GM18861 (cell line): ENCODE measurements at regions not wholly inside any gene's neighbourhood (a gene's known extent, or its start where the extent isn't known, plus 50 kb on each side); places are given as distances from the start of the nearest gene placed in this dataset.
"Not testable (repeated sequence)": the region's sequence is repeated elsewhere in the genome, so short reads cannot be mapped to it uniquely, and the experiment has no call there.

Experiments
- ATAC-seq: cut with Tn5 transposase; IDR thresholded peaks from one replicate; pipeline ENCODE4 v1.9.1; 2021; ENCODE audit not compliant: unreplicated experiment

- ATAC-seq = not testable (repeated sequence)
These were observed 875.0 kb downstream of the LRFN5 start for GRCh38 chr14:42481714-42482113.

DNA sequence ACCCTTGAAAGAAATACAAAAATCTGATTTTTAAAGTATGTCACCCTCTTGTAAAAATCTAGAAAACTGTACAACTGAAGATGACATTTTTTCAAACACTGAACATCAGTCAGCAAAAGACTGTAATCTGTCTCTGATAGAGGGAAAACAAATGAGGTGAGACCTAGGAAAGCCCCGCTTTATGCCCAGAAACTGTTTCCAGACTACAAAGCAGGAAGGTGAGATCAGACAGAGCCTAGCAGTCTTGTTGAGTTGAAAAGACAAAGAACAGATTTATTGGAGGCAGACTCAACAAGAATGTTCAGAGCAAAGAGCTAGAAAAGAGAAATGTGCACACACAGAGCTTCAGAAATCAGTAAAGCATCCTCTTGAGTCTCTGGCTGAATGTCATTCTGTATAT, 873.6 kb downstream of the LRFN5 start:
- no peak for ATAC-seq

- no peak for ATAC-seq
These were observed 868.6 kb downstream of the LRFN5 start for GRCh38 chr14:42475289-42475688.

DNA sequence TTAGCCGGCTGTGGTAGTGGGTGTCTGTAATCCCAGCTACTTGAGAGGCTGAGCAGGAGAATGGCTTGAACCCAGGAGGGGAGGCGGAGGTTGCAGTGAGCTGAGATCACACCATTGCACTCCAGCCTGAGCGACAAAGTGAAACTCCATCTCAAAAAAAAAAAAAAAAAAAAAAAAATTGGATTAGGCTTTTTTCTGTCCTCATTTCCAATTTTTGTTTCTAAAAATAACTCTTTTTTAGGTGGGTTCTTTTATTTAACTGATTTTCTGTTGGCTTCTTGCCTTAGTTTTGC, 863.7 kb downstream of the LRFN5 start:
- ATAC-seq = no peak

GRCh38 chr14:42469637-42470426, 863.2 kb downstream of the LRFN5 start:
- ATAC-seq = no peak

DNA sequence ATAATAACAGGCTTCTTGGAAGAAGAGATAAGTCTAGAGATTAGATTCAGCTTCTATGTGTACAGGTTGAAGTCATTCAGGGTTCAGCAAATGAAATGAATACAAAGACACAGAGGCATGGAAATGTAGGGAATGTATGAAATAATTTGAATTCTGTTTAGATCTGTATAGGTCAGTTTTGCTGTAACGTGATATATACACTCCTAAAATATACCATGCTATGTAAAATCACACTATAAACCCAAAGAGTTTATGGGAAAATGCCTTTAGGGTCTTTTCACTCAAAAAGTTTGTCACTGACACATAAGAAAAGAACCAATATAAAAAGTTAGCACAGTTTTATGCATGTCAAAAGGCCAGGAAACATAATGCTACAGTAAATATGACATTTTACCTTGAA, 854.0 kb downstream of the LRFN5 start:
- ATAC-seq = no peak

DNA sequence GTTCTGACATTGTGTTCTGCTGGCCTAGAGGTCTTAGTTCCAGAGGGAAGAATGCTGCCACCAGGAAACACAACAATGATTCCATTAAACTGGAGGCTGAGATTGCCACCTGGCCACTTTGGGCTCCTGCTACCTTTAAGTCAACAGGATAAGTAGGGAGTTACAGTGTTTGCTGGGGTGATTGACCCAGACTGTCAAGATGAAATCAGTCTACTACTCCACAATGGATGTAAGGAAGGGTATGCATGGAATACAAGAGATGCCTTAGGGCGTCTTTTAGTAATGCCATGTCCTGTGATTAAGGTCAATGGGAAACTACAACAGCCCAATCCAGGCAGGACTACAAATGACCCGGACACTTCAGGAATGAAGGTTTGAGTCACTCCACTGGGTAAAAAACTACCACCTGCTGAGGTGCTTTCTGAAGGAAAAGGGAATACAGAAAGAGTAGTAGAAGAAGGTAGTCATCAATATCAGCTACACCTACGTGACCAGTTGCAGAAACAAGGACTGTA, 852.6 kb downstream of the LRFN5 start:
- ATAC-seq = no peak

DNA sequence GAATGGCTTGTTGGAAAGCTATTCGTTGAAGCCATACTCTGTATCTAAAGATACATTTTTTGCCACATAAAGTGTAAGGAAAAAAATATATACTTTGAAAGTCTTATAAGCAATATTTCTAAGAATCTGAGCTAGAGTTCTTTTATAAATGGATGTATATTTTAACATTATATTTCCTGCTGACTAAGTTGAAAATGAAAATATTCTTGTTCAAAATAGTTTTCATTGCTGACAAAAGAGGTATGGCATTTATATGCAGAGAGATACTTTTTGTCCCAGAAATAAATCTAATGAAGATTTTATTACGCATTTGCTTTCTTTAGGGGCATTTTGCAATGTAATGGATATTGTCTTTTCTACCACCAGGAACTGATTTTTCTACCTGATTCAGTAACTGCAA, 834.9 kb downstream of the LRFN5 start:
- ATAC-seq = no peak

DNA sequence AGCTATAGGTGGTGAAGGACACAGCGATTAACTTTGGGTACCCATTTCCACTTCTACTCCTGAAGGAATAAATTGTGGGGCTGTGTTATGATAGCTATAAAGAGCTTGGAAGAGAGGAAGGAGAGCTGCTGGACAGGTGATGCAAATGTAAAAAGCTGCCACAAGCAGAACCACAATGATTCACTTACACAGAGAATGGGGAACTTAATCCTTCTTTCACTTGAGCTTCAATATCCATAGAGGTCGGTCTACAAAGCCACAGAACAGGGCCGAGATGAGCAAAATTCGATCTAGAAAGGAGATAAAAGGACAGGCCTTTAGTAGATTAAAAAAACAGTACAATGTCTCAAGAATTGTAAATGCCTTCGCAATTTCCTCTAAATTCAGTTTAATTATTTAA, 831.1 kb downstream of the LRFN5 start:
- peak; percentile 63 for ATAC-seq

DNA sequence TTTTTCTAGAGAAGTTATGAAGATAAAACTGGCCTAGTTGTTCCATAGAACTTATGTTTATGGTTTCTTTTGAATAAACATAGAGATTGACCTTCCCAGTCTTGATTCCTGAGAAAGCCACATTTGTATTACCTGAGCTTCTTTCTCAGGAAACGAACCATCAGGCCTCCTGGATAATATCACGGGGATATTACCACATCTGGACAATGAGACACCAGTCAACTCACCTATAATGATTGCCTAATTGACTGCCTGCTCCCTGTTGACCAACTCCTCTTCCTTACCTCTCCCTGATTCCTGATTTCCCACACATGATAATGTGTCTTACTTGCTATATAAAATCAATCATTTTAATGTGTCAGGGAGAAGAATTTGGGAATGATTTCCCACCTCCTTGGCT, 822.7 kb downstream of the LRFN5 start:
- no peak for ATAC-seq

- ATAC-seq = peak; percentile 99
These were observed 822.3 kb downstream of the LRFN5 start for GRCh38 chr14:42428996-42429395.

DNA sequence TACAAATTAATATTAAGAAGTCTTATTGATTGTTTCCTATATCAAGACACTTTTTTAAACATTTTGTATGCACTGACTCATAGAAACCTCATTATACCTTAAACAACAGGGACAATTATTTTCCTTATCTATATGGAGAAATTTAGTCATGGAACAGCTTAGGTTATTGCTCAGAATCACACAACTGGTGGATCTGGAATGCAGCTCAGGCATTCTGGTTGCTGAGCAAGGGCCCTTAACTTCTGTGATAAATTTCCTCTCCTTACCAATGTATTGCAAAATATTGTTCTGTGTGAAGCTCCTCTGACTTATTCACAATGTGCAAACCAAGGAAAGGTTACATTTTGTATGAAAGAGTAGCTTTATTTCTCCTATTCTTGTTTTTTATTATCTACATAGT, 817.8 kb downstream of the LRFN5 start:
- ATAC-seq = no peak

- ATAC-seq = peak; percentile 57
These were observed 814.9 kb downstream of the LRFN5 start for GRCh38 chr14:42421377-42422078.

DNA sequence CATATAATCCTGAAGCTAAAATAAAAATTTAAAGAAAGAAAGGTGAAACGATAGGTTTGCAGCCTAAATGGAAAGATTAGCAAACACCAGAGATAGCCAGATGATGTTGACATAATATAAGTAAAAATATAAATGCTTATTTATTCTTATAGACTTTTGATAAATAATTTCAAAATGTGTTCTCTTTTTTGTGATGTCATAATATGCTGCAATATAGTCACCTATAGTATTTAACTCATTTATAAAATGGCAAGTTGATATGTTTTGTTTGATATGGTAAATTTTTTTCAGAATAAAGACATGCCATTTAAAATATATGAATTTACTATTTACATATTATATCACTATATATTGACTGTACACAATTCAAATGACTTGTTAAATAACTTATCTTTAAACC, 813.4 kb downstream of the LRFN5 start:
- no peak for ATAC-seq

GRCh38 chr14:42407153-42407552, 800.5 kb downstream of the LRFN5 start:
- ATAC-seq = no peak

DNA sequence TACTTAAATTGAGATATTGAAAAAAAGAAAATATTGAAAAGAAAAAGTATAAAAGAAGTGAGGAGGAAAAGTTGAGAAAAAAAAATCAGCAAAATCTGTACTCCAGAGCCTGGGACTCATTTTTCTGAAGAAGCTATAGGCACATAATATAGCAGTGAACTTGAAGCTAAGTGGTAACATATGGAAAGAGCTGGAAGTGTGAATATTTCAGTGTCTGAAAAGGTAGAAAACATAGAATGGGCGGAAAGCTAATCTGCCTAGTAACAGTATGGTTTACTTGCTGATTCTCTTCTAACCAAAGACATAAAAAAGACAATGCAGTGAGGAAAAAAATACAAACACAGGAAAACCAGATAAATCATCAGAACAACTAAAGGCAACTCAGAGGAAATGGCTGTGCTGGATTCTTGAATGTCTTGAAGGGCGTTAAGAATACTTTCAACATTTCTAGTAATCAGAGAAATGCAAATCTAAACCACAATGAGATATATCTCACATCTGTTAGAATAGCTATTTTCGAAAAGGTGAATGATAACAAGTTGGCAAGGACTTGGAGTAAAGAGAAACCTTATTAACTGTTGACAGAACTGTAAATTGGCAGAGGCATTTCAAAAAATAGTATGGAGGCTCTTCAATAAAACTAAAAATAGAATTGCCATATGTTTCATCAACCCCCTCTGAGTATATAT, 784.6 kb downstream of the LRFN5 start:
- ATAC-seq = peak; percentile 94

- ATAC-seq = no peak
These were observed 772.2 kb downstream of the LRFN5 start for GRCh38 chr14:42378880-42379279.

DNA sequence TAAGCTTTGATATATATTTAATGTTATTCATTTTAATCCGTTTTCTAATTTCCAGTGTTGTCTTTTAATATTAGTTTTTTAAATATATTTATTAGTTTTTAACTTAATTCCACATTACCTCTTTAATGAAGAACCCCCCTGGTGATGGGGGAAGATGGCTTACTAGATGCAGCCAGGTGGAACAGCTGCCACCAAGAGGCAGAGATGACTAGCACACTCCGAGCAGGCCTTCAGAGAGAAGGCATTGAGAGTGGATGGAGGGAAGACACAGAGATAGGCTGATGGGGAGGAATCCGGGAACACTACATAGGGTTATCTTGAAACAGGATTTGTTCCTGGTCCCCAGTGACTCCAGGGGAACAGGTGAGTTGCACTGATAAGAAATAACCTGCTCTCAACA, 771.6 kb downstream of the LRFN5 start:
- no peak for ATAC-seq

DNA sequence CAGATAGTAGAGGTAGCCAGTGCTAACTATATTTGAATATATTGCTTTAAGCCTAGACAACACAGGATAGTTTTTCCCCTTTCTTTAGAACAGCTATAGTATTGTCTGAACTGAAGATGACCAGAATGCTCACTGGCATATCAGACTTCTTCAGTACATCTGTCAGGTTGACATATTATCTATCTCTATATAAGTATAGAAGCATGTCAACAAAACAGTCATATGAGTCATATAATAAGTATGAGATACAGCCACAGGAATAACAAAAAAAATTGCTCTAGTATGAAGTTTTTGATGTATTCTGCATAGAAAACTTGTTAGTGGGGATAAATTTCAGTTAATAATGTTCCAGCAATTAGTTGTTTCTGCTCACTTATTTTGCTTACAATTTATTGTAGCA, 767.7 kb downstream of the LRFN5 start:
- ATAC-seq = no peak

DNA sequence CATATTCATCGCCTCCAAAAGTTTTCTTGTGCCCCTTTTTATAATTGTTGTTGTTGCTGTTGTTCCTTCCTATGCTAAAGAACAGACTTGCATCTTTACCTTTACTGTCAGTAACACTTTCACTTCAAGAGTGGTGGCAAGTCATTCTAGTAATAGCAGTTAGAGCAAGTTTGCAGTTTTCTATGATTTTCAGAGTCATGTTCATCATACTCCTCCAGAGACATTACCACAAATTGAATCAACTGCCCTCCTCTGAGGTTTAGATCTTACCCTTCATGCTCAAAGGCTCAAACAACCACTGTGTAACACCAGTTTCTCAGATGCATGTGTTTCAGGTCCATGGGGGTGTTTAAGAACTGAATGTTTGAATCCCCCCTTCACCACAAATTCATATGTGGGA, 763.4 kb downstream of the LRFN5 start:
- ATAC-seq = no peak

DNA sequence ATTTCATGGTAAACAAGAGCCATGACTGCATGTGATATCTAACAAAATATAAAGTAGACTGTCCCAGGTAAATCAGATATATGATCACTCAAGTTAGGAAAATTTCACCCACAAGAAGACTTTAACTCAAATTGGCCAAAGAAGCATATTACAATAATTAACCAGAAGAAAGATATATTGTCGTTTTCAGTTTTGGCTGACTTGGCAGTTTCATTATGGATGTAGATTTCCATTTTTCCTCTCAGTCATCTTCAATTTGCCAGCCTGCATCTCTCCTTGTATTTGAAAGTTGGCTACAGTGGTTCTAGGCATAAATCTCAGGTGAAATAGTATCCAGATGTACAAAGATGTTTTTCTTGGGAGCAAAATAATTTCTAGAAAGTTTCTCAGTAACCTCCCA, 761.6 kb downstream of the LRFN5 start:
- no peak for ATAC-seq

DNA sequence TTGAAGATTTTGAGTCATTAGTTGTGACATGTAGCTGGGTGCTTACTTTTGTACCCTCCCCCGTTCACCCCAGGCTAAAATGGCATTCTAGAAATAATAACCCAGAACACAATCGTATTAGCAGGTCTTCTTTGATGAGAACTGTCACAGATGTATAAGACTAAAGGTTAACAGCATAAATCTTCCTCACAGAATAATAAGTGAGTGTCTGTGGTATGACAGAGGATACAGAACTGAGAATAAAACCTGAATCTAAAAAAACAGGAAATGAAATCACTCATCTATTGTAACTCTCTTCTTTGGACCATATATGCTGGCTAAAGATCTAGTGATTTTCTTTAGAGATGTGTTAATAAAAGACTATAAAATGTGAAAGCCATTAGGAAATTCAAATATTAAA, 746.6 kb downstream of the LRFN5 start:
- ATAC-seq = peak; percentile 96
